ENCODE measurements at regions not wholly inside any gene's neighbourhood (a gene's known extent, or its start where the extent isn't known, plus 50 kb on each side); places are given as distances from the start of the nearest gene placed in this dataset.

GRCh38 chr20:39431091-39431880 is 469.1 kb downstream of the DHX35 start:
- no peak for DNase-seq

- no peak for DNase-seq
Measured at GRCh38 chr20:39429726-39430125, 467.6 kb downstream of the DHX35 start.

- DNase-seq = no peak
Measured at GRCh38 chr20:39424962-39425678, 463.0 kb downstream of the DHX35 start.

- no peak for DNase-seq
Measured at GRCh38 chr20:39421571-39422105, 459.5 kb downstream of the DHX35 start.

GRCh38 chr20:39412091-39412490 is 449.9 kb downstream of the DHX35 start:
- DNase-seq = no peak

GRCh38 chr20:39399463-39399862 is 437.3 kb downstream of the DHX35 start:
- DNase-seq = no peak

GRCh38 chr20:39398656-39399055 is 436.5 kb downstream of the DHX35 start:
- DNase-seq = no peak

- no peak for DNase-seq
Measured at GRCh38 chr20:39397646-39398045, 435.5 kb downstream of the DHX35 start.

- no peak for DNase-seq
Measured at GRCh38 chr20:39395478-39396291, 433.5 kb downstream of the DHX35 start.

GRCh38 chr20:39394461-39394860 is 432.3 kb downstream of the DHX35 start:
- DNase-seq = no peak

- no peak for DNase-seq
Measured at GRCh38 chr20:39390186-39390585, 428.0 kb downstream of the DHX35 start.

- DNase-seq = no peak
Measured at GRCh38 chr20:39381595-39381994, 419.5 kb downstream of the DHX35 start.

- no peak for DNase-seq
Measured at GRCh38 chr20:39378776-39379175, 416.6 kb downstream of the DHX35 start.

- no peak for DNase-seq
Measured at GRCh38 chr20:39376788-39377187, 414.6 kb downstream of the DHX35 start.

- no peak for DNase-seq
Measured at GRCh38 chr20:39364320-39364719, 402.2 kb downstream of the DHX35 start.

- no peak for DNase-seq
Measured at GRCh38 chr20:39359981-39360620, 398.0 kb downstream of the DHX35 start.

- no peak for DNase-seq
Measured at GRCh38 chr20:39358052-39358451, 395.9 kb downstream of the DHX35 start.

GRCh38 chr20:39356908-39357307 is 394.8 kb downstream of the DHX35 start:
- no peak for DNase-seq

- no peak for DNase-seq
Measured at GRCh38 chr20:39349240-39349639, 387.1 kb downstream of the DHX35 start.

- no peak for DNase-seq
Measured at GRCh38 chr20:39347626-39348025, 385.5 kb downstream of the DHX35 start.

GRCh38 chr20:39342463-39342862 is 380.3 kb downstream of the DHX35 start:
- DNase-seq = no peak

- DNase-seq = no peak
Measured at GRCh38 chr20:39338469-39339376, 376.6 kb downstream of the DHX35 start.
